A673 (cell line): ENCODE measurements at regions not wholly inside any gene's neighbourhood (a gene's known extent, or its start where the extent isn't known, plus 50 kb on each side); places are given as distances from the start of the nearest gene placed in this dataset.

ENCODE experiments used
- CTCF ChIP-seq: fragments of 300-800, 200-600 bp; sonication (generic); conservative IDR thresholded peaks from 2 replicates; pipeline ENCODE4 v1.5.1; 2017; ENCODE audit warnings: low read depth, mild to moderate bottlenecking, antibody characterized with exemption, low read length, moderate library complexity, mixed read lengths
- EZH2 ChIP-seq: fragments of 200-600 bp; sonication (generic); IDR thresholded peaks from 2 replicates; pipeline ENCODE4 v1.6.1; 2017; ENCODE audit warnings: borderline replicate concordance, low read depth, mild to moderate bottlenecking, mixed read lengths, antibody characterized with exemption, low read length; ENCODE audit not compliant: poor library complexity, severe bottlenecking

GRCh38 chr16:85200471-85201278 lies 88.4 kb upstream of the CIBAR2 start:
- TF ChIP-seq CTCF (no peak), EZH2 (no peak)
